Ovary (tissue), 7 donors: ENCODE measurements at regions not wholly inside any gene's neighbourhood (a gene's known extent, or its start where the extent isn't known, plus 50 kb on each side); places are given as distances from the start of the nearest gene placed in this dataset.

Experiments
- DNase-seq, 5 donors: peaks; one replicate each; pipeline ENCODE4 v3.0.0-alpha.2; 2019 to 2020
- H3K27ac ChIP-seq, 2 donors: fragments of 200-600 bp; one replicate each; pipeline versions ENCODE4 v1.5.1 to v1.8.0; 2019 to 2022
- H3K27me3 ChIP-seq: fragments of 200-600 bp; one replicate; pipeline ENCODE4 v1.8.0; 2022
- H3K36me3 ChIP-seq: fragments of 200-600 bp; sonication (generic); one replicate; pipeline ENCODE4 v1.5.1; 2019
- H3K4me1 ChIP-seq: one replicate; pipeline ENCODE4 v1.8.1; 2013; ENCODE audit warnings: mild to moderate bottlenecking, moderate library complexity; ENCODE audit not compliant: insufficient read depth
- H3K4me3 ChIP-seq: fragments of 200-600 bp; sonication (generic); one replicate; pipeline ENCODE4 v1.5.1; 2017
- H3K9me3 ChIP-seq, 2 donors: fragments of 200-600 bp in 1 of 2; sonication (generic) in 1 of 2; one replicate each; pipeline versions ENCODE4 v1.5.1 to v1.8.1; 2013 to 2019; ENCODE audit warnings: mild to moderate bottlenecking in 1 of 2, moderate library complexity in 1 of 2
- EP300 ChIP-seq: sonication (generic); formaldehyde crosslinking; IDR thresholded peaks from one replicate; pipeline ENCODE4 v1.6.1; 2017; ENCODE audit warnings: antibody characterized with exemption
- POLR2A ChIP-seq: fragments of 450-650 bp; IDR thresholded peaks from one replicate; pipeline ENCODE4 v1.6.1; 2017; ENCODE audit warnings: antibody characterized with exemption, mild to moderate bottlenecking, moderate library complexity
- WGBS, 3 donors: extraction: QIAGEN DNeasy Blood & Tissue Kit in 1 of 3; methylation state at CpG; one replicate each; pipeline versions ENCODE4 v1.1.5 to v1.1.7; 2013 to 2017; 5-methylcytosine and 5-hydroxymethylcytosine counted together
- intact Hi-C, 4 donors: fragments of 100-400 bp; cut with DNase I; formaldehyde crosslinking; loops; one replicate each; pipeline versions ENCODE4 v1.11.0 to v1.15.1; 2022 to 2023
- TF ChIP-seq, protein P1 (sequence below), 3 donors: fragments of 450-650 bp in 2 of 3; fragments of 200-600 bp in 1 of 3; IDR thresholded peaks; one replicate each; pipeline versions ENCODE4 v1.5.1 to v1.8.0; 2016 to 2022; ENCODE audit warnings: antibody characterized with exemption in 3 of 3, mild to moderate bottlenecking in 1 of 3
- donor health status: DM: no; HTN: no; CAD: no; lungs with moderate emphysema.
- donor health status: DM: no; HTN: no; CAD: no.
- donor health status: Bipolar disorder and iron deficiency.
- donor health status: DM: no; HTN: no; CAD: no.
- donor health status: DM: yes; HTN: yes; CAD: no.

DNA sequence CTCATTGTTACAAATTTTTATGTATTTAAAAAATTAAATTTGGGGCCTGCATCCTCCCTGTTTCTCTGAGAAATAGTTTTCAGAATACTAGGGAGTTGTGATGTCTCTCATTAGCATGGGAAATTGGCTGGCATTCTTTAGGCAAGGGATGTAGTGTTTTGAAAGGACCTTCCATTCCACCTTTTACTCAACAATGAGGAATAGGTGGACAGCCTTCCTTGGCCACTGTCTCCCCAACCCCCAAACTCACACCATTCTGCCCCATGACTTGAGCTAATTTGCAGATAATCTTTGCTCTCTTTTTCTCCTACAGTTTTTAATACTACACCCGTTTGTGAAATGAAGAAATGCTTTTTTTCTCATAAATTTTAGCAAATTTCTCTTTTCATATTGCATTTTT is 244.6 kb upstream of the SPRY2 start:
- WGBS, 3 donors, result 64 to 79% (median 70%) methylated on average over 1 of the region's 1 CpG

DNA sequence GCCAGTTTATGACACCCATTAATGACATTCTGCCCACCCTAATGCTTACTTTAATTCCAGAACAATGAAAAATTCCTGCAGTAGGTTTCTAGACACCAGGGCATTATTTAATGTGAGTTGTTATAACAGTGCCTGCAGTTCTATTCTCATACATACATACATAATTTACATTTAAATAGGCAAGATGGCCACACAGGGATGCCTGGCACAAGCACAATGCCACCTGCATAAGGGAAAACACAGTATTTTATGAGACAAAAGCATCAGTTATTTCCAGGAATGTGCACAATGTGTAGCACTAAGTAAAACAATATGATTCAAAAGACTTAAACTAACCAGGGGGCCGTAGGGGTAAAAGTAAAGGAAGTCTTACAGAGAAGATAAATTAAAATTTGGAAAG is 243.9 kb upstream of the SPRY2 start:
- TF ChIP-seq, protein P1, sequence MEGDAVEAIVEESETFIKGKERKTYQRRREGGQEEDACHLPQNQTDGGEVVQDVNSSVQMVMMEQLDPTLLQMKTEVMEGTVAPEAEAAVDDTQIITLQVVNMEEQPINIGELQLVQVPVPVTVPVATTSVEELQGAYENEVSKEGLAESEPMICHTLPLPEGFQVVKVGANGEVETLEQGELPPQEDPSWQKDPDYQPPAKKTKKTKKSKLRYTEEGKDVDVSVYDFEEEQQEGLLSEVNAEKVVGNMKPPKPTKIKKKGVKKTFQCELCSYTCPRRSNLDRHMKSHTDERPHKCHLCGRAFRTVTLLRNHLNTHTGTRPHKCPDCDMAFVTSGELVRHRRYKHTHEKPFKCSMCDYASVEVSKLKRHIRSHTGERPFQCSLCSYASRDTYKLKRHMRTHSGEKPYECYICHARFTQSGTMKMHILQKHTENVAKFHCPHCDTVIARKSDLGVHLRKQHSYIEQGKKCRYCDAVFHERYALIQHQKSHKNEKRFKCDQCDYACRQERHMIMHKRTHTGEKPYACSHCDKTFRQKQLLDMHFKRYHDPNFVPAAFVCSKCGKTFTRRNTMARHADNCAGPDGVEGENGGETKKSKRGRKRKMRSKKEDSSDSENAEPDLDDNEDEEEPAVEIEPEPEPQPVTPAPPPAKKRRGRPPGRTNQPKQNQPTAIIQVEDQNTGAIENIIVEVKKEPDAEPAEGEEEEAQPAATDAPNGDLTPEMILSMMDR (IDR thresholded peaks at IDR 0.05), result no peak
- TF ChIP-seq POLR2A, result no peak
- TF ChIP-seq EP300, result no peak
- no peaks in the 10 kb centered on the region for H3K9me3 ChIP-seq
- intact Hi-C loops, result no loop called here
- H3K27me3 ChIP-seq, result no peaks in the 10 kb centered on the region
- no peak overlapping the region for H3K4me3 ChIP-seq
- no peak for DNase-seq
- no peaks in the 10 kb centered on the region for H3K36me3 ChIP-seq
- H3K27ac ChIP-seq, result no peak overlapping the region
- no peaks in the 10 kb centered on the region for H3K4me1 ChIP-seq
- 57 to 77% (median 70%) methylated on average over 1 of the region's 1 CpG for WGBS, 3 donors

More for the DNA sequence above, 244.6 kb upstream of the SPRY2 start:
- no peaks in the 10 kb centered on the region for H3K27me3 ChIP-seq
- no peak for DNase-seq
- H3K9me3 ChIP-seq, result no peaks in the 10 kb centered on the region
- no peak overlapping the region for H3K27ac ChIP-seq
- intact Hi-C loops, result no loop called here
- no peaks in the 10 kb centered on the region for H3K36me3 ChIP-seq
- TF ChIP-seq, protein P1 (IDR thresholded peaks at IDR 0.05), result no peak
- TF ChIP-seq POLR2A, result no peak
- no peak for TF ChIP-seq EP300
- H3K4me1 ChIP-seq, result no peaks in the 10 kb centered on the region
- H3K4me3 ChIP-seq, result no peak overlapping the region

DNA sequence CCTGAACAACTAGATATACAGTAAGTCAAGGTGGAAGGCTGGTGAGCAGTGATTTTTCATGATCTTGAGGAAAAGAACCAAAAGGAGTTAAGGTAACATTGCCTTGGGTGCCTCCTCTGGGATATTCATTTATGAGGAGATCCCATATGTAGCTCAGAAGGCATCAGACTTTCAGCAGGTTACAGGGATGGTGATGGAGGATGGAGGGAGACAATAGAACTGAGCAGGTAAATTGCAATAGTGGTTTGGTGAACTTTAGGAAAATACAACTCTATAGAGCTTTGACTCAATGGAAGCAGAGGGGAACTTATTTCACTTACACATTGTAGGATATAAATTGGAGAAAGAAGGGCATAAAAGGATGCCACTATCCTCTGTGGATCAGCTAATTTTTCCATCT is 243.4 kb upstream of the SPRY2 start:
- Histone ChIP-seq H3K27ac (no peak overlapping the region), H3K4me3 (no peak overlapping the region), H3K27me3 (no peaks in the 10 kb centered on the region), H3K4me1 (no peaks in the 10 kb centered on the region), H3K9me3 (no peaks in the 10 kb centered on the region), H3K36me3 (no peaks in the 10 kb centered on the region)
- intact Hi-C loops, result no loop called here
- no peak for TF ChIP-seq POLR2A
- TF ChIP-seq, protein P1 (IDR thresholded peaks at IDR 0.05), result no peak
- TF ChIP-seq EP300, result no peak
- no peak for DNase-seq

DNA sequence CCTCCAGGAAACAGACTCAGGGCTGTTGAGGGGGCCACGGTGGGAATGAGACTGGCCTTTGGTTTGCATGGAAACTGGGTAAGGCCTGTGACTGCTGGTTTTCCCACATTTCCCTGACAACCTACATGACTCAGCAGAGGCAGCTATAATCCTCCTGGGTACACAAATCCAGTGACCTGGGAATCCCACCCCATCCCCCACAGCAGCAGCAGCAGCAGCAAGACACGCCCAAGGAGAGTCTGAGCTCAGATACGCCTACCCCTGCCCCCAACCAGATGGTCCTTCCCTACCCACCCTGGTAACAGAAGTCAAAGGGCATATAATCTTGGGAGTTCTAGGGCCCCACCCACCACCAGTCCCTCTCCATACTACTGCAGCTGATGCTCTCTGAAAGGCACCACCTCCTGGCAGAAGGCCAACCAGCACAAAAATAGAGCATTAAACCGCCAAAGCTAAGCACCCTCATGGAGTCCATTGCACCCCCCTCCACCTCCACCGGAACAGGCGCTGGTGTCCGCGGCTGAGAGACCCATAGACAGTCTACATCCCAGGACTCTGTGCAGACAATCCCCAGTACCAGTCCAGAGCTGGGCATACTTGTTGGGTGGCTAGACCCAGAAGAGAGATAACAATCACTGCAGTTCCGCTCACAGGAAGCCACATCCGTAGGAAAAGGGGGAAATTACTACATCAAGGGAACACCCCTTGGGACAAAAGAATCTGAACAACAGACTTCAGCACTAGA is 237.2 kb upstream of the SPRY2 start:
- no peak overlapping the region for H3K4me3 ChIP-seq
- no peaks in the 10 kb centered on the region for H3K27me3 ChIP-seq
- TF ChIP-seq EP300 (no peak), POLR2A (no peak)
- TF ChIP-seq, protein P1 (IDR thresholded peaks at IDR 0.05), result no peak
- intact Hi-C loops, result no loop called here
- 85 to 97% (median 90%) methylated on average over 10 of the region's 10 CpGs for WGBS, 3 donors
- no peaks in the 10 kb centered on the region for H3K4me1 ChIP-seq
- no peak for DNase-seq
- no peak overlapping the region for H3K27ac ChIP-seq
- no peaks in the 10 kb centered on the region for H3K9me3 ChIP-seq
- H3K36me3 ChIP-seq, result no peaks in the 10 kb centered on the region
